Esophagus muscularis mucosa (tissue), 4 donors: ENCODE measurements at regions not wholly inside any gene's neighbourhood (a gene's known extent, or its start where the extent isn't known, plus 50 kb on each side); places are given as distances from the start of the nearest gene placed in this dataset.
"Not testable (repeated sequence)": the region's sequence is repeated elsewhere in the genome, so short reads cannot be mapped to it uniquely, and the experiment has no call there.

Source experiments
- DNase-seq: peaks from one replicate; pipeline ENCODE4 v3.0.0-alpha.2; 2017; ENCODE audit errors: extremely low spot score
- H3K27ac ChIP-seq, 4 donors: fragments of 200-600 bp; sonication (generic); replicated peaks in 1 of 4; 1 replicate in 3 of 4; 2 replicates in 1 of 4; pipeline ENCODE4 v1.5.1; 2016 to 2019; ENCODE audit warnings: mild to moderate bottlenecking in 1 of 4
- H3K27me3 ChIP-seq, 4 donors: fragments of 200-600 bp; sonication (generic); one replicate each; pipeline versions ENCODE4 v1.5.1 to v1.6.0; 2016 to 2019
- H3K36me3 ChIP-seq, 4 donors: fragments of 200-600 bp; sonication (generic); one replicate each; pipeline ENCODE4 v1.5.1; 2016 to 2019
- H3K4me1 ChIP-seq, 4 donors: fragments of 200-600 bp; sonication (generic); one replicate each; pipeline ENCODE4 v1.5.1; 2016 to 2019
- H3K4me3 ChIP-seq, 4 donors: fragments of 200-600 bp; sonication (generic); 1 replicate in 2 of 4; 2 replicates in 2 of 4; pipeline ENCODE4 v1.5.1; 2016 to 2019; ENCODE audit warnings: mild to moderate bottlenecking in 4 of 4, moderate library complexity in 1 of 4
- H3K9me3 ChIP-seq, 4 donors: fragments of 200-600 bp; sonication (generic); 1 replicate in 3 of 4; 2 replicates in 1 of 4; pipeline ENCODE4 v1.5.1; 2016 to 2019
- CTCF ChIP-seq, 3 experiments: fragments of 200-600 bp in 2 of 3; fragments of 450-650 bp in 1 of 3; sonication (generic) in 2 of 3; IDR thresholded peaks; one replicate each; pipeline ENCODE4 v1.5.1; 2017 to 2019; ENCODE audit warnings: antibody characterized with exemption in 3 of 3, mild to moderate bottlenecking in 2 of 3, moderate library complexity in 1 of 3
- EP300 ChIP-seq: sonication (generic); formaldehyde crosslinking; IDR thresholded peaks from one replicate; pipeline ENCODE4 v1.6.1; 2017; ENCODE audit warnings: antibody characterized with exemption
- POLR2A ChIP-seq: fragments of 450-650 bp; IDR thresholded peaks from one replicate; pipeline ENCODE4 v1.6.1; 2017; ENCODE audit warnings: antibody characterized with exemption, moderate library complexity, mild to moderate bottlenecking, low read depth
- POLR2AphosphoS5 ChIP-seq, 2 donors: sonication (generic); formaldehyde crosslinking; IDR thresholded peaks; one replicate each; pipeline ENCODE4 v1.6.1; 2017; ENCODE audit warnings: antibody characterized with exemption in 2 of 2
- WGBS: methylation state at CpG from one replicate; pipeline ENCODE4 v1.1.5; 2018; 5-methylcytosine and 5-hydroxymethylcytosine counted together
- intact Hi-C: fragments of 100-400 bp; cut with DNase I; formaldehyde crosslinking; loops from one replicate; pipeline ENCODE4 v1.15.1; 2023

DNA sequence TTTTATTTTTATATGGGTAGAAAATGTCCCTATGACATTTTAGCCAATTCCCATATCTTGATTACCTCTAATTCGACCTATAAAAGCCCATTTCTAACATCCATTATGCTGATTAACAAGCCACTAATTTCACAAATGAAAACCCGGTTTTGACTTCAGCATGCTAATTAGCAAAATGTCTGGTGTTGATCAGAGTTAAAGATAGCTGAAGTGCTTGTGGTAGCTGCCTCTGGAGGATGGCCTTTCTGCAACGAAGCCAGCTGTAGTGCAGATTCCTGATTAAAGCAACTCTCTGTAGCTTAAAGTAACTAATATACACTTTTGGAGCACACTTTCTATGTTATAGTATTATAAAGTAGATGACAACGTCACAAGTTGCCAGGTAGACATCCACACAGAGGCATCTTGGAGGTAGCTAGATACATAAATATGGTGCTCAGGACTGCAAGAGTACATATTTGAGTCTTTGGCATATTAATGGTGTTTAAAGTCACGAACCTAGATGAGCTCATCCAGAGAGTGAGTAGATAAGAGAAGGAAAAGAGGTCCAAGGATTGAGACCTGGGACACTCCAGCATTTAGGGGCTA lies 239.5 kb downstream of the BRINP2 start:
- DNase-seq = no peak
- Histone ChIP-seq H3K4me1 (no peaks in the 10 kb centered on the region), H3K36me3 (no peaks in the 10 kb centered on the region), H3K27ac (no peak overlapping the region), H3K9me3 (no peaks in the 10 kb centered on the region), H3K27me3 (no peaks in the 10 kb centered on the region), H3K4me3 (no peak overlapping the region)
- WGBS = 85% methylated on average over 5 of the region's 5 CpGs
- TF ChIP-seq POLR2A = no peak
- intact Hi-C loops = no loop called here

GRCh38 chr1:177406323-177406722 lies 235.6 kb downstream of the BRINP2 start:
- H3K4me1 ChIP-seq, H3K9me3 ChIP-seq, H3K27ac ChIP-seq, H3K4me3 ChIP-seq, intact Hi-C loops, H3K27me3 ChIP-seq, DNase-seq, H3K36me3 ChIP-seq: not testable (repeated sequence)
- 77% methylated on average over 14 of the region's 14 CpGs for WGBS

GRCh38 chr1:177392336-177392735 lies 221.6 kb downstream of the BRINP2 start:
- Histone ChIP-seq H3K4me1 (no peaks in the 10 kb centered on the region), H3K27ac (no peak overlapping the region), H3K4me3 (no peak overlapping the region), H3K9me3 (no peaks in the 10 kb centered on the region), H3K36me3 (no peaks in the 10 kb centered on the region), H3K27me3 (no peaks in the 10 kb centered on the region)
- no peak for DNase-seq
- 82% methylated on average over 3 of the region's 3 CpGs for WGBS
- TF ChIP-seq POLR2A (no peak), CTCF (IDR thresholded peaks at IDR 0.05) (no peak), POLR2AphosphoS5 (IDR thresholded peaks at IDR 0.05) (no peak), EP300 (no peak)
- intact Hi-C loops = no loop called here

- no peak overlapping the region for H3K4me3 ChIP-seq
- no peaks in the 10 kb centered on the region for H3K27me3 ChIP-seq
- no peaks in the 10 kb centered on the region for H3K36me3 ChIP-seq
- DNase-seq = no peak
- H3K4me1 ChIP-seq = peaks cover 0 to 8% (median 2%) of the 10 kb centered on the region in 4 donors
- H3K9me3 ChIP-seq = no peaks in the 10 kb centered on the region
- H3K27ac ChIP-seq = no peak overlapping the region
- WGBS = 76% methylated on average over 5 of the region's 5 CpGs
- TF ChIP-seq POLR2AphosphoS5 (IDR thresholded peaks at IDR 0.05) (no peak), EP300 (no peak), POLR2A (no peak), CTCF (IDR thresholded peaks at IDR 0.05) (no peak)
- intact Hi-C loops = no loop called here
Observed at GRCh38 chr1:177385760-177386698, 215.3 kb downstream of the BRINP2 start.

DNA sequence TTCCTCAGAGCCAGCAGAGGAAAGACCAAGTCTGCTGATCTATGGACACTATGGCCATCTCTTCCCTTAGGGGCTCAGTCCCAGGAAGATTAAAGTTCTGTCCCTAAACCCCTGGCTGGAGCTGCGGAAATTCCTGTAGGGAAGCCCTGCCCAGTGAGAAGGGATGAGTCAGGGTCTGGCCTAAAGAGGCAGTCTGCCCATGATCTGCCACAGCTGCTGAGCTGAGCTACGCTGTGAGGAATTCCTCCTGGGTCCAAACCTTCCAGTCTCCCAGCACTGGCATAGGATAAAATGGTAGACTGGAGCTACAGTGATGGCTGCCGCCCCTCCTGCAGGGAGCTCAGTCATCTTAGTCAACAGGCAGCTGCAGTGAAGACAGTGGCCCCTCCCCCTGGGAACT lies 213.7 kb downstream of the BRINP2 start:
- no peak for TF ChIP-seq CTCF (IDR thresholded peaks at IDR 0.05)
- no peak for TF ChIP-seq EP300
- TF ChIP-seq POLR2AphosphoS5 (IDR thresholded peaks at IDR 0.05) = no peak
- TF ChIP-seq POLR2A = no peak
- H3K27me3 ChIP-seq = no peaks in the 10 kb centered on the region
- H3K4me3 ChIP-seq = no peak overlapping the region
- intact Hi-C loops = no loop called here
- H3K36me3 ChIP-seq = no peaks in the 10 kb centered on the region
- no peaks in the 10 kb centered on the region for H3K9me3 ChIP-seq
- peaks cover 0 to 8% (median 2%) of the 10 kb centered on the region in 4 donors for H3K4me1 ChIP-seq
- H3K27ac ChIP-seq = no peak overlapping the region
- no peak for DNase-seq
- 67% methylated on average over 2 of the region's 3 CpGs for WGBS
